Astrocyte of the cerebellum (primary cell): ENCODE measurements at regions not wholly inside any gene's neighbourhood (a gene's known extent, or its start where the extent isn't known, plus 50 kb on each side); places are given as distances from the start of the nearest gene placed in this dataset.

Experiments used
- DNase-seq: peaks from one replicate; pipeline ENCODE4 v3.0.0-alpha.2; 2011; ENCODE audit warnings: low read depth
- H3K4me3 ChIP-seq: 2 replicates; pipeline ENCODE4 v1.5.1; 2011; ENCODE audit warnings: mild to moderate bottlenecking, low read depth, low read length, moderate library complexity
- in situ Hi-C: cut with HindIII; loops from 2 replicates; pipeline ENCODE4 v1.10.0; 2017; ENCODE audit warnings: low sequenced_read_pairs
- TF ChIP-seq, protein P1 (sequence below): IDR thresholded peaks from 2 replicates; pipeline ENCODE4 v1.5.1; 2012; ENCODE audit warnings: low read length, low read depth, moderate library complexity, mild to moderate bottlenecking; ENCODE audit errors: missing control alignments

DNA sequence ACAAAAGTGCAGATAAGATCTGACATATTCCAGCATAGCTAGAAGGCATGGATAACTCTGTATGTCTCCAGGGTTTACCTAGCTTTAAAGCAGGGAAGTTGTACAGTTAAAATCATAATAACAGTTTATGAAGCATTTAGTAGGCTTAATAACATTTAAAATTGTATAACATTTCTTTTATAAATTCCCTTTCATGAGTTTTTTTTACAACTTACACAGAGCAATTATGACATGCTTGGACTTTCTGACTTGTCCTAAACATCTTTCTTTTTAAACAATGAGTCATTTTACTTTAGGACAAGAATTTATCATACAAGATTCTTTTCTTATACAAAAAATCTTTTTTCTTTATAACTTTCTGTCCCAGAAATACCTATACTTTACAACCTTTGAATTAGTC lies 408.5 kb upstream of the NEGR1 start:
- in situ Hi-C loops = no loop called here
- TF ChIP-seq, protein P1, sequence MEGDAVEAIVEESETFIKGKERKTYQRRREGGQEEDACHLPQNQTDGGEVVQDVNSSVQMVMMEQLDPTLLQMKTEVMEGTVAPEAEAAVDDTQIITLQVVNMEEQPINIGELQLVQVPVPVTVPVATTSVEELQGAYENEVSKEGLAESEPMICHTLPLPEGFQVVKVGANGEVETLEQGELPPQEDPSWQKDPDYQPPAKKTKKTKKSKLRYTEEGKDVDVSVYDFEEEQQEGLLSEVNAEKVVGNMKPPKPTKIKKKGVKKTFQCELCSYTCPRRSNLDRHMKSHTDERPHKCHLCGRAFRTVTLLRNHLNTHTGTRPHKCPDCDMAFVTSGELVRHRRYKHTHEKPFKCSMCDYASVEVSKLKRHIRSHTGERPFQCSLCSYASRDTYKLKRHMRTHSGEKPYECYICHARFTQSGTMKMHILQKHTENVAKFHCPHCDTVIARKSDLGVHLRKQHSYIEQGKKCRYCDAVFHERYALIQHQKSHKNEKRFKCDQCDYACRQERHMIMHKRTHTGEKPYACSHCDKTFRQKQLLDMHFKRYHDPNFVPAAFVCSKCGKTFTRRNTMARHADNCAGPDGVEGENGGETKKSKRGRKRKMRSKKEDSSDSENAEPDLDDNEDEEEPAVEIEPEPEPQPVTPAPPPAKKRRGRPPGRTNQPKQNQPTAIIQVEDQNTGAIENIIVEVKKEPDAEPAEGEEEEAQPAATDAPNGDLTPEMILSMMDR = no peak
- H3K4me3 ChIP-seq = no peak overlapping the region
- DNase-seq = no peak

DNA sequence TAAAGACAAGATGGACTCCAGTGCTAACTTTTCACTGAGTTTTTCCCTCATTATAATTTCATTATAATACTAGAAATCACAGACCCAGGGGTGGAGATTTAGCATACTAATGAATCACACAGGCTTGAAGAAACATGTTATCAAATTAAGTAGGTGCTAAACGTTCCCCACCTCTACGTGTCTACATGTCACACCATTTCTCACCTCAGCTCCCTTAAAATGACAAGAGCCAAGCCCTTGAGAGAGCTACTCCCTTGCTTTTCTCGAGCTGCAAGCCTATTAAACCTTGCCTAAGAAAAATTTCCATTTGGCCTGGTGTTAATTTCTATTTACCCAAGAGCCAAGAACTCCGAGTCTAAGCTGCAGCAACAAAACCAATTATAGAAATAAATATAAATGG lies 396.3 kb upstream of the NEGR1 start:
- DNase-seq = no peak
- H3K4me3 ChIP-seq = no peak overlapping the region
- in situ Hi-C loops = no loop called here
- TF ChIP-seq, protein P1 = no peak

DNA sequence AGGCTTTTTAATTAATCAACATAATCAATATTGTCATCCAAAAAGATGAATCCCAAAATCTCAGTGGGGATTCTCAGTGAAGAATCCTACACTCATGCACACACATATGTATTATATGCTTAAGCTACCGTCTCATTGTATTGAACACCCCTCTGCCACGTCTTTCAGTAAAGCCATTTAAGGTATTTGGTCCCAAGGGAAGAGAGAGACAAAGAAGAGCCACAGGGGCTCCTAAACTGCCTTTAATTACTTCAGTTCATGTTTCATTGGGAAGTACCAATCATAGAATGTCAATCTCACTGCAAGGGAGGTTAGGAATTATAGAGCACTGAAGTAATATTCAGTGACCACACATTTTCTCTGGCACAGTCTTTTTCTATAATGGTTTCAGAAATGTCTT lies 388.6 kb upstream of the NEGR1 start:
- in situ Hi-C loops = no loop called here
- no peak for DNase-seq
- H3K4me3 ChIP-seq = no peak overlapping the region
- TF ChIP-seq, protein P1 = no peak

DNA sequence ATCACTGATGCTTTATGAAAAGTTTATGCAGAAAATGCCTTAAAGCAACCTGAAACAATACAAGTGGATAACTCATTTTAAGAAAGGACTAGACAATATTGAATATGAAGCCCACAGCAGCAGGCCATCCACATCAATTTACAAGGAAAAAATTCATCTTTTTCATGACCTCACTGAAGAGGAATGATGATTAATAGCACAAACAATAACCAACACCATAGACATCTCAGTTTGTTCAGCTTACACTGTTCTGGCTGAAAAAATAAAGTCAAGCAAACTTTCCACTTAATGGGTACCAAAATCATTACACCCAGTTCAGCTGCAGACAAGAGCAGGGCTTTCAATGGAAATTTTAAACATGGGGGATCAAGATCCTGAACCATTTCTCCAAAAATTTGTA lies 380.6 kb upstream of the NEGR1 start:
- in situ Hi-C loops = no loop called here
- no peak for DNase-seq

DNA sequence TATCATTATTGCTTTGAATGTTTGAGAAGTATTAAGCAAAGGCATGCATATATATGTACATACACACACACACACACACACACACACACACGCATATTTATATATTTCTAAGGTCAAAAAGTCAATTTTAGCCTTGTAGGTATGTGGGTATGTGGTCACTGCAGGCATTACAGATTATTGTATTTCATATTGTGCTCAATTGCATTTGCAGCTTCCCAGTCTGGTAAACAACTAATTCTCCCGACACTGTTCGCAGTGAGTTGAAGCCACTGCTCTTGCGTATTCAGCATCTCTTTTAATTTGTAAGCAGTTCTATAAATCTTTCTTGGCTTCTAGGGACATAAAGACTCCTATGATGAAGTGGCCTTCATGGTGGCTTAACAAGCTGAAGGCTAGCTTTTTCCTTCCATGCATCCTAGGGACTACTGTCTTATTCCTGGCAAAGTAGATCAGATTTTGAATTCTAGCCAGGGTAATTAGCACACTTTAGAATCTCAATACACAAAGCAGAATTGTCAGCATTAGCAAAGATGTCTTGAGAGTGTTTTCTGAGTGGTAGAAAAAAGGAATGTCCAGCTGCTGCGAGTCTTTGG lies 368.6 kb upstream of the NEGR1 start:
- TF ChIP-seq, protein P1 = no peak
- no peak overlapping the region for H3K4me3 ChIP-seq
- in situ Hi-C loops = no loop called here
- no peak for DNase-seq

More for the DNA sequence above, 380.6 kb upstream of the NEGR1 start:
- H3K4me3 ChIP-seq = no peak overlapping the region
- TF ChIP-seq, protein P1 = no peak

DNA sequence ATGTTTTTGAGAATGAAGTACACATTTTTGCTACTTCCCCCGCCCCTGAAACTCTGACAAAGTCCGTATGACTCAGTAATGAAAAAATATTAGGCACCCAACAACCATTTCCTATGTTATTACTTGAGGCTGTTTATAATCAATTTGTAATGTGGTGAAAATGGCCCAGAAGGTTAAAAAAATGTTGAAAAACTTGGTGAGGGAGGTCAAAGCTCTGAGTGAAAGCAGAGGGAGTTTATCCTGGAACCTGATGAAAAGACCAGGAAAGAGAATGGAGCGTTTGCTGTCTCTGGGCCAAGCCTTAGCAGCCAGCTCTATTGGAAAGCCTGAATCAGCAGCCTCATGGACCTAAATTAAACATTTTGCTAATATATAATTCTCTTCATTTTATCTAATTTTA lies 367.7 kb upstream of the NEGR1 start:
- no peak overlapping the region for H3K4me3 ChIP-seq
- DNase-seq = peak; percentile 49
- TF ChIP-seq, protein P1 = no peak
- in situ Hi-C loops = no loop called here
